ENCODE measurements at regions not wholly inside any gene's neighbourhood (a gene's known extent, or its start where the extent isn't known, plus 50 kb on each side); places are given as distances from the start of the nearest gene placed in this dataset.
A peak's percentile ranks its signal among the peaks of the same experiment; 100 is the strongest.

DNA sequence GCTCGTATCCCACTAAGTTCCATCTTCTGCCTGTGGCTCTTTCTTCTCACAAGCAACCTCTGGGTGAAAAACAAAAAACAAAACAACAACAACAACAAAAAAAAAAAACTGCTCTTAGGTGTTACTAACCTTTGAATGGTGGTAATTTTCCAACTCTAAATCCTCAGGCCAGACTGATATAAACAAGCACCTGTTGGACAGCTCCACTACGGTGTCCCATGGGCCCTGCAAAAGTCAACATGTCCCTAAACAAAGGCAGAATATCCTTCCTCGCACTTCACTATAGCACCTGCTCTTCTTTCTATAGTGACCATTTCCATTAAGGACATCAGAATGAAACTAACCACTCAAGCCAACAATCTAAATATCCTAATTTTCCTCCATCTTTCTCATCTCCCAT, 54.6 kb upstream of the PARM1 start:
- no peak for DNase-seq

DNA sequence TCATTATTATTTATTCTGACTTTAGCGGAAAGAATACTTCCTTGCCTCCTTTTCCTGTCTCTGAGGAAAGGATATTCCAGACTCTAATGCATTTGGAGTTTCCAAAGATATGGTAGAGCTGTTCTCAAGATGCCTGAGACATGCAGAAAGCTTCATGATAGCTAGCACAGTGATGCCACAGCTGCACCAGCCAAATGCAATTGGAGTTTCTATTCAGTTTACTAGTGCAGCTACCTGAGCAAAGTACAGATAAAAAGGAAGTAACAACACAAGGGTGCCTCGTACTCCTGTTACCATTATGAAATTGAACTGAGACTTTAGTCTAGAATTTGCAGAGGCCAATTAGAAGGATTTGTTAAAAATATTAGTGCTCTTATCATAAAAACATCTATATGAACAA, 57.5 kb upstream of the PARM1 start:
- no peak for DNase-seq

DNA sequence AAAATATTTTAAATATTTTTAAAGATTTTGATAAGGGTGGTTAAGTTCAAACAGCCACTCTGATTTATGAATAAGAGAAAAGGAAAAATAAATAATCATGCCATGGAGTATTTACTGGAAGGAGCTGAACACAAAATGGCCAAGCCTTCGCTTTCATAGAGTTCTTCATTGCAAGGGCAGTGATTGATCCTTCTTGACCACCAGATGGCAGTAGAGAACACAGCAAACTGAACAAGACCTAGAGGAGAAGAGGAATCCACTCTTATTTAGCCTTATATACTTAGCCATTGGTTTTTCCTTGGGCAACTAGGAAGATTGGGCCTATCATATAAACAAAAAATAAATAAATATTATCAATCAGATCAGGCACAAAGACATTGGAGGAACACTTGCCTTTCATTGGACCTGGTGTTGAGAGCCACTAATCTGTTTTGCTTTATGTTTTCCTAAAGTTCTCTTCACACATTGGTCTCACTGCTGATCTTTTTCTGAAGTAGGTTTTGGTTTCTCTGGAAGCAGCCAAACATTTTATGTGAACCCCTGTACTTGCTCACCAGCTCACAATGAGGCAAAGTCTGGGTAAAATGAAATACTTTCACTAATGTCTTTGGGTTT, 58.1 kb upstream of the PARM1 start:
- DNase-seq = peak; percentile 58

DNA sequence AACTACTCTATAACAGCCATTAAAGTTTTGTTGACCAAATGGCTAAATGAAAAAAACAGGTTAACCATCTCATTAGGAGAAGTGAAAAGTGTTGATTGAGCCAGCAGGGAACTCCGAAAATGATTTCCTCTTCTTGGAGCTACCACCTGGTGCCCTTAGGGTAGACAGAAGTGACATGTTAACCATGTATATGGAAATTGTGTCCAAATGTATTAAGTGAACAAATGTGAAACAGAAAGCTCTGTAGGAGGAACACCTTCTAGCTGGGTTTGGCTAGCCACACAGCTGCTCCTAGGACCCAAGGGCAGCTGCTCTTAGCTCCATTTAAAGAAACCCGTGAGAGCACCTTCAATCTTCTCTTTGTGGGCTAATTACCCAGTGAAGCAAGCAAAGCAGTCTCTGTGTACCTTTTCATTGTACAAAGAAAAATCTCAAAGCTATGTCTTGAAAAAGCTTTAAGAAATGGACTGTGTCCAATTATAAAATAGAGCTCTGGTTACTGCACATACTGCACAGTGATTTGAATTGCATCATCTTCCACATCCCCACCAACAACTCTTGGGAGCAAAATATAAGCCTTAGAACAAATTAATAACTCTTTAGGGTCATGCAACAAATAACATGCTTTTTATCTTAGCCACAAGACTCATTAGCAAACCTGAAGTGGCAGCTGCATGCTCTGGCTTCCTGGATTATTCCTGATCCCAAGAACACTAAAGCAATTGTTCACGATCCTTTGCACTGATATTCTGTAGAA, 59.2 kb upstream of the PARM1 start:
- peak; percentile 95 for DNase-seq

DNA sequence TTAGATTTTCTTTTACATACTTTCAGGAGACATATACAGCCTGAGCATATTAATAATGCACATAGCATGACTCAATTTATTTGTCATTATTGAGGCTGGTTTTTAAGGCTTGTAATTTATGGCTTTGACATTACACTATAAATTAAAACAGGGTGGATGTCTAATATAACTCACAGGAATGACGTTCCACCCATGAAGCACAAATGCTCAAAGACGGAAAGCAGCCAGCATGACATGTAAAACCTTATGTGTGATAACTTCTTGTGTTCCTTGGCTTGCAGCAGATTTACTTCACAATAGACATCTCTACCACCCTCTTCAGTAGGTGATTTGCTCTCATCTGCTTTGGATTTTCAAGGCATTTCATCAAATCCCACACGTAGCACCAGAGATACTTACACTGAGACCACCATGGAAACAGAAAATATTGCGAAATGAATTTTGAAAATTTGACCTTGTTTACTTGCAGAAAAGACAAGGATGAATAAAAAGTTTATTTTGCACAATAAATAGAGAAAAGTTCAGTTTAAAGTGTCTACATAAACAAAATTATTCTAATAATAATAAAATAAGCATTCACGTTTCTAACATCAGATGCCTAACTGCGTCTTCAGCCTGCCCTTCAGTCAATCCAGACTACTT, 64.7 kb upstream of the BTC start:
- DNase-seq = no peak

DNA sequence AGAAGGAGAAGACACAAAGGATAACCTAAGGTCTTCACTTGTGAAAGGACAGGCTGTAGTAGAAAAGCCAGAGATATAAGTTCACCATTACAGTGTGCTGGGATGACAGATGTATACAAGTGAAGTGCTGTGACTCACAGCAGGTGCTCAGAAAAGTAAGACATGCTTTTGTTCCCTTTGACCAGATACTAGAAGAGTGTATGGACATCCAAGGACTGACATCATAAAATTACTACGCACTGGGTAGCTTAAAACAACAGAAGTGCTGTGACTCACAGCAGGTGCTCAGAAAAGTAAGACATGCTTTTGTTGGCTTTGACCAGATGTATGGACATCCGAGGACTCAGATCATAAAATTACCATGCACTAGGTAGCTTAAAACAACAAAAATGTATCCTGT, 61.6 kb upstream of the BTC start:
- no peak for DNase-seq

DNA sequence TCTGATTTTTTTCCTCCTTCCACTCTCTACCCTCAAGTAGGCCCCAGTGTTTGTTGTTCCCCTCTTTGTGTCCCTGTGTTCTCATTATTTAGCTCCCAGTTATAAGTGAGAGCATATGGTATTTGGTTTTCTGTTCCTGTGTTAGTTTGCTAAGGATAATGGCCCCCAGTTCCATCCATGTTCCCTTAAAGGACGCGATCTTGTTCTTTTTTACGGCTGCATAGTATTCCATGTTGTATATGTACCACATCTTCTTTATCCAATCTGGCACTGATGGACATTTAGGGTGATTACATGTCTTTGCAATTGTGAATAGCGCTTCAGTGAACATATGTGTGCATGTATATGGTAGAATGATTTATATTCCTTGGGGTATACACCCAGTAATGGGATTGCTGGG, 54.5 kb upstream of the BTC start:
- no peak for DNase-seq

DNA sequence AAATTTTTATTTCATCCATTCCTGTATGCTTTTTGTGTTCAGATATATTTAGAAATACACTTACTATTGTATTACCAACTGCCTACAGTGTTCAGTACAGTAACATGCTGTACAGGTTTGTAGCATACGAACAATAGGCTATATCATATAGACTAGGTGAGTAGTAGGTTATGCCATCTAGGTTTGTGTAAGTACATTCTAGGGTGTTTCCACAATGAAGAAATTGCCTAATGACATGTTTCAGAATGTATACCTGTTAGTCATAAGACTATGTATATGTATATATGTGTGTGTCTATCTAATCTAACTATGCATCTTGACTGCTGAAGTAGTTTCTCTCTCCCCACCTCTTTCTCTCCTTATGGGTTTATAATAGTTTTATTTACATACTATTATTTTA, 51.5 kb upstream of the BTC start:
- no peak for DNase-seq

Measured in DMS79 (cell line).